Activated CD8-positive, alpha-beta memory T cell treated with anti-CD3 and anti-CD28 coated beads for 1 hour (primary cell): ENCODE measurements at regions not wholly inside any gene's neighbourhood (a gene's known extent, or its start where the extent isn't known, plus 50 kb on each side); places are given as distances from the start of the nearest gene placed in this dataset.
"Not testable (repeated sequence)": the region's sequence is repeated elsewhere in the genome, so short reads cannot be mapped to it uniquely, and the experiment has no call there.

ENCODE experiments used
- DNase-seq, 2 donors: peaks; one replicate each; pipeline ENCODE4 v3.0.0-alpha.2; 2020; ENCODE audit warnings: low read depth in 1 of 2; ENCODE audit errors: extremely low read depth in 1 of 2

DNA sequence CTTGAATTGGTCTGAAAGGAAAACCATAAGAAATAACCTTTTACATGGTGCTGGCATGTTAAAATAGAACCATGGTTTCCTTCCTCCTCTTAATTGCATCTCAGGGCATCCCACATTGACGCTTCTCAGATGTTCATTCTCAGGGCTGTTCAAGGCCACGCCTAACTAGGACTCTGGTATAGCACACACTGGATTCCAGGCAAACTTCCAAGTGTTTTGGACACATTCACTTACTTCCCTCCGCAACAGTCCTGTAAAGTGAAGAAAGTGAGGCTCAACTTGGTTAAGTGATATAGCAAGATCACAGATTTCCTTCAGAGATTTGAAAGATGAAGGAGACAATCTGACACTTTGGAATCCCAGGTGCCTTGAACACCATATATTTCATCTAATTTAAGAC lies 244.8 kb downstream of the DUSP10 start:
- DNase-seq = no peak

DNA sequence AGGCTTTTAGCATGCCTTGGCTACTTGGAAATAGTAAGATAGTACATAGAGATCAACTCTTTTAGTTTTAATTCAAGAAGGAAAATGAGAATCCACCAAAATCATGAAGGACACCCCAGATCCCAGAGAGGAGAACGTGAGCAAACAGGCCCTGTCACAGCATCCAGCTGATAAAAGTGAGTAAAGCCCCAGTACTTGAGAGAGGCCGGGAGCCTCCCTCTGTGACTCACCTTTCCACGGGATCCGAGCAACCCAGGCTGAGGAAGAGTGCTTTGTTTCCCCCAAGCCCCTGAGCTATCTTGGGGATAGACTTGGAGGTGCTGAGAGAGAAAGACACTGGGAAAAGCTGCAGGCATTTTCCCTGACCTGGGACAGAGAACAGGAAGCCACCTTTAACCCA lies 238.6 kb downstream of the DUSP10 start:
- no peak for DNase-seq

DNA sequence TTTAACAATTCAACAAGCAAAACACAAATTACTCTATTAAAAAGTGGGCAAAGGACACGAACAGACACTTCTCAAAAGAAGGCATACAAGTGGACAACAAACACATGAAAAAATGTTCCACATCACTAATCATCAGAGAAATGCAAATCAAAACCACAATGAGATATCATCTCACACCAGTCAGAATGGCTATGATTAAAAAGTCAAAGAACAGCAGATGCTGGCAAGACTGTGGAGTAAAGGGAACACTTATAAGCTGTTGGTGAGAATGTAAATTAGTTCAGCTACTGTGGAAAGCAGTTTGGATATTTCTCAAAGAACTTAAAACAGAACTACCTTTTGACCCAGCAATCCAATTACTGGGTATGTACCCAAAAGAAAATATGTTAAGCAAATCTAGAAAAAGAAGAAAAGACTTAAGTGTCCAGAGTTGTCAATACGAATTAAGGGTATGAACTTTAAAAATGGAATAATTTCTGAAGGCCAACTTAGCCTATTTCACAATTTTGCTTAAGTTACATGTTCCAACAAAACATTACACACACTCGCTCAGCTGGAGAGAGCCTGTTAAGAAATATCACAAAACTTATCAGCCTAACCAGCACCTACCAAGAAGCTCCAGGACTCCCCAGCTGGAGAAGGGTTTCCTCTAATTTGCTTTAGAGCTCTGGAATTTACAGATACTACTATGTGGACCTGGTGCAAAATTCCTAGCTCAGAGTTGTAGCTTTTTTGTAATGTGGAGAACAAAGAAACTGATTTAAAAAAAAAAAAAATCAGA lies 232.1 kb downstream of the DUSP10 start:
- no peak for DNase-seq

DNA sequence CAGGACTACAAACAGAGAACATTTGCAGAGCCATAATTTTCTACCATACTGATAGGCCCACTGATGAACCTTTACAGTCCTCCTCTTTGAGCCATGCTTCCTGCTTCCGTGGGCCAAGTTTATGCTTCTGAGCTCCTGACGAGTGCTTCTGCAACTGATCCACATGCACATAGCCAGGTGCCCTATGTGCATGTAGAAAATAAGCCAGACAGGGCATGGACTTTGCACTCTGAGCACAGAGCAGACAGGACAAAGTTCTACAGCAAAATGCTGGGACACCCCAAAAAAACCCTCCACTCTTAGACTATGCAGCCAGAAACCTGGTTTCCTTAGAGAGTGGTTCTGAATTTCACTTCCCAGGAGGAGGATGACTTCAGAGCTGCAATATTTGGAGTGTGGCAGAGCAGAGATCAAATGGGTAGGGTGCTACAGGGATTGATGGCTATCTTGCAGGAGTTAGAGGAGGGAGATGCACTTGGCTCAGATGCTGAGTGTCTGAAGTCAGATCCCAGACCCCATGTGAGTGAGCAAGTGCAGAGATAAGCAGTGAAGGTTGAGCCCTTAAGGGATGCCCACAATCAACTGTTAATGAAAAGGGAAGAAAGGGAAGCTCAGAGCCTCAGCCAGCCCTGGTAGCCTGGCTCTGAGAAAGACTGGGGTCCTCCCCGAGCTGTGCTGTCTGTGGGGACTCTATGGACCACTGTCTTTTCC lies 230.9 kb downstream of the DUSP10 start:
- DNase-seq = no peak

DNA sequence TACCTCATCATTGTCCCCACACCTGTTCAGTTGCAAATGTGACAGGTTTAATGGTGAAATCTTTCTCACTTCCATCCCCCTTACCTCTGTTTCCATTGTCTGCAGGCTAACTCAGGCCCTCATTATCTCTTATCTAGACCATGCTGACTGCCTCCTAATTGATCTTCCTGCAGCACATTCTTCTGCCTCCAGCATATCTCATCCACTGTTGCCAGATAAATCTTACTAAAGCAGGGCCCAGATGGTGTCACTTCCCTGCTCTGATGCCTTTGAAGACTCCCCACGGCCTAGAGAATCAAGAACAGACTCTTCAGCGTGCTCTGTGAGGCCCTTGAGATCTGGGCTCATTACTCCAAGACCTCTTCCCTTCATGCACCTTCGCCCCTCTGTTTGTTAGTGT lies 230.1 kb downstream of the DUSP10 start:
- no peak for DNase-seq

DNA sequence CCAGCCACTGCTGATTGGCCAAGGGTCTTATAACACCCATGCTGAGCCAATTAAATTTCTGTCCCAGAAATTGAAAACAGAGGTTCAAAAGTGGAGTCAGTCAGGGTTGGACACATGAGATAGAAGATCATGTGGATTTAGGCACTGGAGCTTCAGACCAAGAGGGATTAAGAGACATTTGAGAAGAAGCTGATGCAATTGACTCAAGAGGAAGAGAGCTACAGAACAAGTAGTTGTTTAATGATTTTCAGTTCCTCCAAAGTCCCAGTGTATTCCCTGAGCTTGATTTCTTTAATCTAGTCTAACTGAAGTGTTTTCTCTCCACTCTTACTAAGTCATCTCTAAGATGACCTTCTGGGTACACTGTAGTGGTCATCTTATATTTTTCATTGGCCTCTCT lies 227.1 kb downstream of the DUSP10 start:
- no peak for DNase-seq

DNA sequence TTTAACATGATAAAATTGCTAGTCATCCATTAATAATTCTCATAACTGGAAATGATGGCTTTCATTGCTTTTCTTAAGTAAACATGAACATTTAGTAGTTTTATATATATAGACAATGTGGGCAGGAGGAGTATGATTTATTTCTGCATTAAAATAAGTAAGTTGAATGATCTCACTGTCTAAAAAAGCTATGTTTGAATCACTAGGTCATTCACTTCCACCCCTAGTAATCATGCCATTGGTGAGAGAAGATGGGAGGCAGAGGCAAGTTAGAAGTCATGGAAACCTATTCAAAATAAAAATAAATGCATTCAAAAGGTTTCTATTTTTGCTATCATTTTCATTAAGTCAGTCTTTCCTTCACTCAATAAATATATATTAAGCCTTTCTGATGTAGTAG lies 226.4 kb downstream of the DUSP10 start:
- no peak for DNase-seq

DNA sequence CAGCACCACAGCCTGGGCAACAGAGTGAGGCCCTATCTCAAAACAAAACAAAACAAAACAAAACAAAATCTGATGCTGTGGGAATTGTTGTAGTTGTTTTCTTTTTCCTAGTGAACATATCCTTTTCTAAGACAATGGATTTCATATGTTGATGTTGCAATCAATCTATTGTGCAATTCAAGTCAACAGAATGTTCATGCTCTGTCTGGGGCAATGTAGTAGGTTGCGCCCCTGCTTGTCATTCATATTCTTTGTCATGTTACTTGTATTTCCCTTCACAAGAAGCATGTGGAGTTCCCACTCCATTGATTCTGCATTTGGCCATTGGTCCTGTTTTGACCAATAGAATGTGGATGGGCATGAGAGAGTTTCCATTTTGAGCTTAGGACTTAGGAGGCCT lies 223.9 kb downstream of the DUSP10 start:
- no peak for DNase-seq

DNA sequence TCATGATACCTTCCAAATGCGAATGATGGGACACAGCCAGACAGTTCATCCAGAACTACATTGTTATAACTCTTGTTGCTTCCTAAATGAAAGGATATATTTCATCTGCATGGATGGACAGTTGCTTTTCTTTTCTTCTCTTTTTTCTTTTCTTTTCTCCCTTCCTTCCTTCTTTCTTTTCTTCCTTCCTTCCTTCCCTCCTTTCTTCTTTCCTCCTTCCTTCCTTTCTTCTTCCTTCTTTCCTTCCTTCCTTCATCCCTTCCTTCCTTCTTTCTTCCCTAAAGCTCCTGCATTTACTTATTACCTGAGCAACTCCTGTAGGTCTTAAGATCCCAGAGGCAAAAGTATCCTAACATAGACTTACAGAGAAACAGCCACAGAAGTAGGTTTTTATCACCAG lies 221.6 kb downstream of the DUSP10 start:
- no peak for DNase-seq

DNA sequence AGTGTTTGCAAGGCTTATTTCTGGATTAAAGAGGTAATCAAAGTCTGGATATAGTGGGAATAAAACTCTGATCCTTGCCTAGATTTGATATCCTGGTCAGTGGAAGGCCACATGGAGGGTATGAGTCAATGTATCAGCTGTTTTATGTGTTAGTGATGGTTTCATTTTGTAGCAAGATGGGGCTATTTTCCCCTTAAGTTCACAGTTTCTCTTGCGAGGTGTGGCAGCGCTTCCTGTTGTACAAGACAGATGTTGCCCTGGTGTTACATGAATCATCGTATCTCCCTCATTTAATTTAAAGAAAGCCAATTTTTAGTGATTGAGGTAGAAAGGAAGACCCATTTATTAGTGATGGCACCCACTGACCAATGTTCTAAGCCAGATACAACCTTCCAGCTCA lies 220.2 kb downstream of the DUSP10 start:
- no peak for DNase-seq

DNA sequence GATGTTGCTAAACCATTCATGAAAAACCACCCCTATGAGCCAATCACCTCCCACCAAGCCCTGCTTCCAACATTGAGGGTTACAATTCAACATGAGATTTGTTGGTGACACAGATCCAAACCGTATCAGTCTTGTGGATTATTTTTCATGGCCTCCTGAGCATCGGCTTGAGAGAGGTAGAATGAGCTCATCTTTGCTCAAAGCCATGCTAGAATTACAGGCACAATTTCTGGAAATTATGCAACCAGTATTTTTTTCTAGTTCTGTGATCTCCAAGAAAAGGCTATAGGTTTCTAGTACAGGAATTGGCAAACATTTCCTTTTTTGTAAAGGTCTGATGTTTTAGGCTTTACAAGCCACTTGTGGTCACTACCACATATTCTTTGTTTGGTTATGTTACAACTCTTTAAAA lies 219.4 kb downstream of the DUSP10 start:
- DNase-seq = no peak

DNA sequence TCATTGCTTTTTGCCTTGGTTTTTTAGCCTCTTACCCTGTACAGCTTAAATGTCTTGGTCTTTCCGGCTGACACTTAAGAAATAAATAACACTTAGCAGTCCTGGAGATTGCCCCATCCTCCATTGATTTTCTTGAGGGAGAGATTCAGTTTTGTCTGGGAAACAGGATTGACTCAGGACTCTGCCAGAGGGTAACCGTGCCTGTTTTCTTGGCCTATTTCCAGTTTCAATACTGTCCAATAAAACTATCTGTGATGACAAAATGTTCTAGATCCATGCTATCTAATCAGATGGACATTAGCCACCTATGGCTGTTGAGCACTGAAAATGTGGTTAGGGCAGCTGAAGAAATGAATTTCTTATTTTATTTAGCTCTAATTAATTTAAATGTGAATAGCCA lies 216.1 kb downstream of the DUSP10 start:
- no peak for DNase-seq

DNA sequence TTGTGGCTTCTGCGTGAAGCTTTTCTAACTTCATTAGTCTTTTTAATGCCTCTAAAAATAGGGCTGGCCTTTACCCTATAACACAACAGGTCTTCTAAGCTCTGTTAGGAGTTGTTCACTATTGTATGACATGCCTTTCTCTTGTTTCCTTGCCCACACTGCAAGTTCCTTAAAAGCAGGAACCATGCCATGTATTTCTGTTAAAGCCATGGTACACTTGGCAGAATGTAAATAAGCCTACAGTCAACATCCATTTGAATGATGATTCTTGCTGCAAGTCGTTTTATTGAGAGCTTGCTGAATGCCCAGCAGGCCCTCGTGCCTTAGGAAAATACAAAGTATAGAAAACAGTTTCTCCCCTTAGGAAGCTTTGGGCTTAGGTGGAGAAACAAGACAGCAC lies 214.6 kb downstream of the DUSP10 start:
- DNase-seq = no peak

DNA sequence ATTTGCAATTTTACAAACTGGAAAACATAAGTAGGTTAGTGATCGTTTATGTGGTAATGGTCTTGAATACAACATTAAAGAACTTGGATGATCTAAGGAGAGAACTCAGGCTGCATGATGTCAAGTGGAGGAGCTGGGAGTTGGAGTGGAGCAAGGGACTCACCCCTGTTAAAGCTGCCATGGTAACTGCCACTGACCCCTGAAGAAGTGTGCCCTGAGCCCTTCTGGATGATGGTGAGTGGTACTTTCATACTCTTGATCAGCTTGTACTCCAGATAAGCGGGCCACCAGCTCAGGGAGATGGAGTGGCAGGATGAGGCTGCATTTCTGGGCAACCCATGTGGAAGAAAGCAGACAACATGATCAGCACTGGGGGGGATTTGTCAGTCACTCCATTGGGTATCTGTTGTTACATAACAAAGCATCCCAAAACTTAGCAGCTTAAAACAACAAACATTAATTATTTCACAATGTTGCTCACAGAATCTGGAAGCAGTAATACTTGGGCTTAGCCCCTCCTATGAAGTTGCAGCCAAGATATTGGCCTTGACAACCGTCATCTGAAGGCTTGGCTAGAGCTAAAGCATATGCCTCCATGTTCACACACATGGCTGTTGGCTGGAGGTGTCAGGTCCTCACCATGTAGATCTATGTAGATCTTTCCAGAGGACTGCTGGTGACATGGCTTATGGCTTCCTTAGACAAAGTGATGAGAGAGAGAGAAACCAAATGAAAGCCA lies 213.8 kb downstream of the DUSP10 start:
- DNase-seq = no peak

DNA sequence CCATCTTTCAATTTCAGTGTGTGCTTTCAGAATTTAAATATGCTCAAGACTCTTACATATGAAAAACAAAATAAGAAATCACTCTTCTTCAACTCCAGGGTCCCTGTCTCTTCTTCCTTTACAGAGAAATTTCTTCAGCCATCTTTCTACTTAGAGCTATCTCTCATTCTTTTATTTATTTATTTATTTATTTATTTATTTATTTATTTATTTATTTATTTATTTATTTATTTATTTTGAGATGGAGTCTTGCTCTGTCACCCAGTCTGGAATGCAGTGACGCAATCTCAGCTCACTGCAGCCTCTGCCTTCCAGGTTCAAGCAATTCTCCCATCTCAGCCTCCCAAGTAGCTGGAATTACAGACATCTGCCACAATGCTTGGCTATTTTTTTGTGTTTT lies 211.7 kb downstream of the DUSP10 start:
- DNase-seq = not testable (repeated sequence)

DNA sequence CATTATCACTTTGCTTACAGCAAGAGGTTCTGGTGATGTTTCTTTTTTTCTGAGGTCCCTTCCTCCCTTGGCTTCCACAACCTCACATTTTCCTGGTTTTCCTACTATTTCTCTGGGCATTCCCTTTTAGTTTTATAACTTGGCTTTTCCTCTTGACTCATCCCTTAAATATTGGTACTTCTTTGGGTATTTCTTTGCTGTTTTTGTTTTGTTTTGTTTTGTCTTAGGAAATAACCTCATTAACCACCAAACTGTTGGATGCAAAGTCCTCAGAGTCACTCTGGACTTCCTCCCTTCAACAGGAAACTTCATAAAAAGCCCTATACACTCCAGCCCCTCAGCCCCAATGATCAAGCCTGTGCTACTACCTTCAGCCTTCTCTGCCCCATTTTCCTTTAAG lies 211.1 kb downstream of the DUSP10 start:
- DNase-seq = no peak

DNA sequence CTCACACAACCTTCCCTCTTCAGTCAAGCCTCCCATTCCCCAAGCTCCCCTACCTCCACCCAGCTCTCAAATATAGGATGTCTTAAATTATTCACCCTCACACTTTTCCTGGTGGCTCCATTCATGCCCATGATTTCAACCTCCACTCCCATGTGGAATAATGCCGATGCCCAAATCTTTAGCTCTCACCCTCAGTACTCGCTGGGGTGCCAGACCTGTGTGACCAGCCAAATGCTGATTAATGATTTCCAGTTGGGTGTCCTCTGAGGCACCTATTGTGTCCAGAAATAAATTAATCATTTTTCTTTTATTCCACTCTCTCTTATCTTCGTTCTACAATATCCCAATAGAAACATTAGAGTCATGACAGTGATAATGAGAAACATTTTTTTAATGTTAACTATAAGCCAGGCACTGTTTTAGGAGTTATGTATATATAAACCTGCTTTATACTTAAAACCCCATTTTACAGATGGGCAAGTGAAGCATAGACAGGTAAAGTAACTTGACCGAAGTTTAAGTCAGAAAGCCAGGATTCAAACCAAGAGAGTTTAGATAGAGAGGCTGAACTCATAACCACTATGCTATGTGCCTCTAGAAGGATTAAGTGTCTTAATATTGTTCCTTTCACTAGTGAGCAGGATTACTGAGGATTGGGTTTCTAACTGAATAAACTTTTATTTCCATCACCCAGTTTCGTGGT lies 209.7 kb downstream of the DUSP10 start:
- DNase-seq = no peak

DNA sequence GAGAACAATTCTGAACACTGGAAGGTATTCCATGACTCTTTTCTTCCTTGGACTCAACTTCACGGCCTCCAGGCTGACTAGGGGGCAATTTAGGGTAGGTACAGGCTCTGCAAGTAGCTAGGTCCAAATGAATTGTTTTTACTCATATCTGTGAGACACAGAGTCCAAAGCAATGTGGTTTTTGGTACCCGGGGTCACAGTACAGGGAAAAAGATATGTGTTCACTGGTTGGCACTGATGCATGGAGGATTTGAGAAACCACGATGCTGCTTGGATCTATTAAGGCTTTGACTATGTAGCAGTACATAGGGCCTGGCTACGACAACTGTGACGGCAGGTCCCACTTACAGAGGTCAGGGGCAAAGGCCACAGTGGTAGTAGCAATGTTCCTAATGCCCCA lies 200.6 kb downstream of the DUSP10 start:
- DNase-seq = no peak

DNA sequence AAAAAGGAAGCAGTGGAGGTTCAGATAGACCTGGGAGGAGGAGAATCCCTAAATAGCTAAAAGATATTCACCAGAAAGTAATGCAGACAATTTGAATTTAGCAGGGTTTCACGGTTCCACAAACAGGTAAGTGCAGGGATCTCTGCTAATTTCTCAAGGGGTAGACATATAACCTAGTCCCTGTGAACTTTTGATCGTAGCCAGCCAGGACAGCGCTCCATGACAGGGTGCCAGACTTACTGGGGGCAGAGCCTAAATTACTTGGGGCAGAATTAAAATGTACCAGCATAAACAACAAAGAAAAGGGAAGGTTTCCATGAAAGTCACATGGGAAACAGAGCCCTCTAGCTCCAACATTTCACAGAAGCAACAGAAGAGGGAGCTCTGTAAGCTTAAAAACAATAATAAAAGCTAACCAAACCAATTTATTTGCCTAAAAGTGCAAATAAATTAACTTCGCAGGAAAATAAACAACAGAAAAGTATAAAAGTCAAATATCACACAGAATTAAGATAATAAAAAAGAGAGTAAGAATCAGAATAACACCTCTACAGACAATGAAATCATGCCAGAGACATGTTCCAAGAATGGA lies 198.3 kb downstream of the DUSP10 start:
- no peak for DNase-seq

DNA sequence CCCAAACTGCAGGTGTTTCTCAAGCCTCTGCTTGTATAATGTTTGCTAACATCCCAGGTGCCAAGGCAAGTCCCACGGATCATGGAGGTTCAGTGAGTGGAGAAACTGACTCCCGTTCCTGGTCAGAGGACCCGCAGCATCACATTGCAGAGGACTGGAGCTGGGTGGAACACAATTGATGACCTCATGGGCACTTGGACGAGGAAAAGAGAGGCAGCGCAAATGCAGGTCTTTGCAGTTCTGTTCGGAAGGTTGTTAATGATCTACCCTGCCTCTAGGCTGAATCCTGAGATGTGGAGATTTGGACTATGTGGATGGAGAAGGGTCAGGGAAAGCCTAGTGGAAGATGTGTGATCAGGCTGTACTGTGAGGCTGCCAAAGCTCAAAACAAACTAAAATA lies 192.9 kb downstream of the DUSP10 start:
- no peak for DNase-seq

DNA sequence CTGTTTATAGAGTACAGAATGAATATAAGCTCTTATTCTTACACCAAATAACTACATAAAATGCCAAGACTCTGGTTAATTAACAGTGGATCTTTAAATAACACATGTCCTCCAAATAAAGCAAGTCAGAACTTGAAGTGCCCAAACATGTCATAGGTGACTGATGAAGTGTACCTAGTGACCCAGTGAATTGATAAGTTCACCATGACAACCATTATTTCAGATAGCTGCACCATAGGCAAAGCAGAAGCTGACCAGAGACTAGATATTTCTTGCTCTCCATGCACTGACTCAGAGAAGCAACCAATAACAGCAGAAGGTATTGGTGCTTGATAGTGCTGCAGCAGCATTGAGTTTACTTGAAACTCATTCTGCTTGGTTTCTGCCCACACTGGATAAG lies 192.1 kb downstream of the DUSP10 start:
- no peak for DNase-seq
